ENCODE measurements at regions not wholly inside any gene's neighbourhood (a gene's known extent, or its start where the extent isn't known, plus 50 kb on each side); places are given as distances from the start of the nearest gene placed in this dataset.

DNA sequence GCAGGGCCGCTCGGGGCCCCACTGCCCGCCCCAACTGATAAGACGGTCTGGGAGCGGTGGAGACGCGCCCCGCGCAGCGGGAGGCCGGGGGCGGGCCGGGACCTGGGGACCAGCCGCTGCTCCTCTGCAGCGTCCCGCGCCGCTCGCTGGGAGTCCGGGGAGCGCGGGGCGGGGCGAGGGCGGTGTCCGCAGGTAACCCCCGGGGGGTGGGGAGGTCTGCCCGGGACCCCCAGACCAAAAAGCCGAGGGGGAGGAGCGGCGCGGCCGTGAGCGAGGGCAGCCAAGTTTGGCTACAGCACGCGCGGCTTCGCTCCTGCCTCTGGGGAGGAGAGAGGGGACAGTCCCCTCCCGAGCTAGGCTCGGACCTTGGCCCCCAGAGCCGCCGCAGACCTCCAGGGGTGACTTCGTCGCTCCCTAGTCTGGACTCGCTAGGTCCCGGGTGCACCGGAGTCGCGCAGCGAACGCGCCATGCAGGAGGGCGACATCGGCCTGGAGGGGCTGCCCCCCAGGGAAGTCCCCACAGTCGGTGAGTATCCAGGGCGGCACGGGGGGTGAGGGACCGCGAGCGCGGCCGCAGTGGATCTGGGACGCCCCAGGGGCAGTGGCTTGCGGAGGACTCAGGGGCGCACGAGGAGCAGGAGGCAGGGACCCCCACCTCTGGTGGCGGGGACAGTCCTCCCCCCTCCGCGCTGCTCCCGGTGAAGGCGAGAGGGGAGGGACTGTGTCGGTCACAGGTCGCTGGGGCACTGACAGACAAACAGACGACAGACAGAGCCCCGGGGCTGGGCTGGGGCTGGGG is 92.3 kb upstream of the ANO1 start:
- TF ChIP-seq, protein P1, sequence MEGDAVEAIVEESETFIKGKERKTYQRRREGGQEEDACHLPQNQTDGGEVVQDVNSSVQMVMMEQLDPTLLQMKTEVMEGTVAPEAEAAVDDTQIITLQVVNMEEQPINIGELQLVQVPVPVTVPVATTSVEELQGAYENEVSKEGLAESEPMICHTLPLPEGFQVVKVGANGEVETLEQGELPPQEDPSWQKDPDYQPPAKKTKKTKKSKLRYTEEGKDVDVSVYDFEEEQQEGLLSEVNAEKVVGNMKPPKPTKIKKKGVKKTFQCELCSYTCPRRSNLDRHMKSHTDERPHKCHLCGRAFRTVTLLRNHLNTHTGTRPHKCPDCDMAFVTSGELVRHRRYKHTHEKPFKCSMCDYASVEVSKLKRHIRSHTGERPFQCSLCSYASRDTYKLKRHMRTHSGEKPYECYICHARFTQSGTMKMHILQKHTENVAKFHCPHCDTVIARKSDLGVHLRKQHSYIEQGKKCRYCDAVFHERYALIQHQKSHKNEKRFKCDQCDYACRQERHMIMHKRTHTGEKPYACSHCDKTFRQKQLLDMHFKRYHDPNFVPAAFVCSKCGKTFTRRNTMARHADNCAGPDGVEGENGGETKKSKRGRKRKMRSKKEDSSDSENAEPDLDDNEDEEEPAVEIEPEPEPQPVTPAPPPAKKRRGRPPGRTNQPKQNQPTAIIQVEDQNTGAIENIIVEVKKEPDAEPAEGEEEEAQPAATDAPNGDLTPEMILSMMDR (IDR thresholded peaks at IDR 0.05): no peak
- TF ChIP-seq EP300 (IDR thresholded peaks at IDR 0.05; ENCODE audit: low read depth): no peak
